NT2/D1 (cell line): ENCODE measurements at regions not wholly inside any gene's neighbourhood (a gene's known extent, or its start where the extent isn't known, plus 50 kb on each side); places are given as distances from the start of the nearest gene placed in this dataset.

Source experiments
- SUZ12 ChIP-seq: IDR thresholded peaks from 2 replicates; pipeline ENCODE4 v1.6.1; 2011; ENCODE audit not compliant: insufficient read length, insufficient read depth; ENCODE audit errors: extremely low read depth
- ZNF274 ChIP-seq: IDR thresholded peaks from 2 replicates; pipeline ENCODE4 v1.6.1; 2011; ENCODE audit warnings: mild to moderate bottlenecking, low read depth, low read length

GRCh38 chr5:155485386-155485785, 471.8 kb downstream of the KIF4B start:
- TF ChIP-seq ZNF274 (no peak), SUZ12 (no peak)
